ENCODE measurements at regions not wholly inside any gene's neighbourhood (a gene's known extent, or its start where the extent isn't known, plus 50 kb on each side); places are given as distances from the start of the nearest gene placed in this dataset.
A peak's percentile ranks its signal among the peaks of the same experiment; 100 is the strongest.

- Histone ChIP-seq H3K4me3 (no peak overlapping the region), H3K4me1 (peaks cover 4 to 44% of the 10 kb centered on the region in 2 donors), H3K27me3 (no peaks in the 10 kb centered on the region), H3K36me3 (no peaks in the 10 kb centered on the region), H3K27ac (peak overlapping the region; percentile 38 to 59 (median 50)), H3K9me3 (no peaks in the 10 kb centered on the region)
- intact Hi-C loops (cut with DNase I; ENCODE audit: low total_unique reads), result no loop called here
- ATAC-seq, result peak; percentile 72 to 75
- no peak for TF ChIP-seq CTCF (IDR thresholded peaks at IDR 0.05 in 4 of 5, conservative IDR thresholded peaks at IDR 0.05 in 1 of 5)
- no peak for TF ChIP-seq POLR2A (IDR thresholded peaks at IDR 0.05)
- in situ Hi-C loops (cut with MboI; ENCODE audit: low sequenced_read_pairs in 4 of 4), result no loop called here
- peak; percentile 13 to 23 for DNase-seq
Measured at GRCh38 chr7:22589641-22590201, 89.7 kb upstream of the STEAP1B start.

GRCh38 chr7:22588351-22588750 lies 88.4 kb upstream of the STEAP1B start:
- no peak for DNase-seq
- Histone ChIP-seq H3K36me3 (no peaks in the 10 kb centered on the region), H3K27ac (peak overlapping the region; percentile 0 to 71 (median 56)), H3K4me3 (no peak overlapping the region), H3K27me3 (no peaks in the 10 kb centered on the region), H3K9me3 (no peaks in the 10 kb centered on the region), H3K4me1 (peaks cover 15 to 58% of the 10 kb centered on the region in 2 donors)
- no peak for TF ChIP-seq CTCF (IDR thresholded peaks at IDR 0.05 in 4 of 5, conservative IDR thresholded peaks at IDR 0.05 in 1 of 5)
- TF ChIP-seq POLR2A (IDR thresholded peaks at IDR 0.05), result no peak
- ATAC-seq, result no peak
- intact Hi-C loops (cut with DNase I; ENCODE audit: low total_unique reads) (no loop called here), in situ Hi-C loops (cut with MboI; ENCODE audit: low sequenced_read_pairs in 4 of 4) (no loop called here)

- intact Hi-C loops (cut with DNase I; ENCODE audit: low total_unique reads) (no loop called here), in situ Hi-C loops (cut with MboI; ENCODE audit: low sequenced_read_pairs in 4 of 4) (no loop called here)
- TF ChIP-seq POLR2A (IDR thresholded peaks at IDR 0.05) (no peak), CTCF (IDR thresholded peaks at IDR 0.05 in 4 of 5, conservative IDR thresholded peaks at IDR 0.05 in 1 of 5) (no peak)
- Histone ChIP-seq H3K9me3 (no peaks in the 10 kb centered on the region), H3K36me3 (no peaks in the 10 kb centered on the region), H3K4me1 (peaks cover 21 to 66% of the 10 kb centered on the region in 2 donors), H3K27me3 (no peaks in the 10 kb centered on the region), H3K27ac (no peak overlapping the region), H3K4me3 (no peak overlapping the region)
- ATAC-seq (no peak), DNase-seq (no peak)
Measured at GRCh38 chr7:22587322-22587721, 87.3 kb upstream of the STEAP1B start.

GRCh38 chr7:22586786-22587140 lies 86.8 kb upstream of the STEAP1B start:
- Histone ChIP-seq H3K36me3 (no peaks in the 10 kb centered on the region), H3K27ac (no peak overlapping the region), H3K4me1 (peaks cover 21 to 66% of the 10 kb centered on the region in 2 donors), H3K27me3 (no peaks in the 10 kb centered on the region), H3K4me3 (no peak overlapping the region), H3K9me3 (no peaks in the 10 kb centered on the region)
- no peak for DNase-seq
- ATAC-seq, result no peak
- intact Hi-C loops (cut with DNase I; ENCODE audit: low total_unique reads), result no loop called here
- in situ Hi-C loops (cut with MboI; ENCODE audit: low sequenced_read_pairs in 4 of 4), result no loop called here
- TF ChIP-seq CTCF (IDR thresholded peaks at IDR 0.05 in 4 of 5, conservative IDR thresholded peaks at IDR 0.05 in 1 of 5), result peak in 2 of 5 experiments; percentile 13 to 30
- no peak for TF ChIP-seq POLR2A (IDR thresholded peaks at IDR 0.05)

Data from gastrocnemius medialis (tissue), 4 donors.